ENCODE measurements at regions not wholly inside any gene's neighbourhood (a gene's known extent, or its start where the extent isn't known, plus 50 kb on each side); places are given as distances from the start of the nearest gene placed in this dataset.
A peak's percentile ranks its signal among the peaks of the same experiment; 100 is the strongest.
"Not testable (repeated sequence)": the region's sequence is repeated elsewhere in the genome, so short reads cannot be mapped to it uniquely, and the experiment has no call there.

DNA sequence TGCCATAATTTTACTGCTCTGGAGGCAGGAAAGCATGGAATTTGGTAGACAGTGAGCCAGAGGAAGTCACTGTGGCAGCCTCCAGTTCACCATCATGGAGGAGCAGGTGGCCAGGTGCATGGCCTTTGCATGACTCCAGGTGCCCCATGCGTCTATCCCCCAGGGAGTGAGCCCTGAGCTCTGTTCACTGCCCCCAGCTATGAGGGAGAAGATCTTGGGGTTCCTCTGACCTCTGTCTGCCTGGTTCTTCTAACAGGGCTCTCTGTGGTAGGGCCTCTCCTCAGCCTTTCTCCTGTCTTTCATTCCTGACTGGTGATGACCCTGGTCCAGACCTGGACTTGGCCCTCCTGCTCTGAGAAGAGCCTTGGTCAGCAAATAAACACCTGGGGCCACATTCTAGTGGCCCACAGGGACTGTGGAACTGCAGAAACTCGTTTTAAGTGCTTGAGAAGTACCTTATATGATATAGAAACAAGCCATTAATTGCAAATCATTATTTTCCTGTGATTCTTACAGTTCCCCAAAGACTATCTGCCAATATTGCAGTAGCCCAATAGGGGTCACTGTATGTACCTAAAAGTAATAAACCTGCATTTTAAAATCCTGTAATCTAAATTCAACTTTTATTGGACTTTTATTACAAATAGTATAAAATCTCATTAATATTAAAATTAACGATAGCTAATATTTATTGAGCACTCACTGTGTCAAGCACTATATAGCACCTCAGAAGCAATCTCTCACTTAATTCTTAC is 120.0 kb upstream of the SYT13 start:
- H3K4me3 ChIP-seq (ENCODE audit: low read depth in 1 of 3, low read length in 3 of 3), result no peak overlapping the region
- no peaks in the 10 kb centered on the region for H3K27me3 ChIP-seq (ENCODE audit: control insufficient read depth in 4 of 4, insufficient read depth in 4 of 4, low read length in 3 of 4)
- H3K9ac ChIP-seq (ENCODE audit: low read depth in 1 of 2, low read length in 2 of 2), result no peak overlapping the region
- 56% methylated on average over 3 of the region's 3 CpGs for WGBS
- no peak for DNase-seq (ENCODE audit: low spot score)
- no peaks in the 10 kb centered on the region for H3K9me3 ChIP-seq (ENCODE audit: control insufficient read depth in 4 of 4, low read length in 3 of 4)
- no peaks in the 10 kb centered on the region for H3K36me3 ChIP-seq (ENCODE audit: control insufficient read depth in 4 of 4, insufficient read depth in 3 of 4, low read depth in 1 of 4, low read length in 3 of 4)
- TF ChIP-seq JUND (IDR thresholded peaks at IDR 0.05) (no peak), GABPA (IDR thresholded peaks at IDR 0.05 in 1 of 2, conservative IDR thresholded peaks at IDR 0.05 in 1 of 2) (no peak), RXRA (IDR thresholded peaks at IDR 0.05) (no peak), RAD21 (IDR thresholded peaks at IDR 0.05) (peak; percentile 68 to 69), HNF4G (IDR thresholded peaks at IDR 0.05) (no peak), SP1 (IDR thresholded peaks at IDR 0.05) (no peak), TAF1 (conservative IDR thresholded peaks at IDR 0.05) (no peak), HNF4A (conservative IDR thresholded peaks at IDR 0.05) (peak in 1 of 2 donors; percentile 18), NR2F2 (IDR thresholded peaks at IDR 0.05) (no peak), YY1 (IDR thresholded peaks at IDR 0.05) (no peak), FOXA2 (IDR thresholded peaks at IDR 0.05) (no peak), EGR1 (IDR thresholded peaks at IDR 0.05; ENCODE audit: low read depth in 2 of 2) (no peak), FOXA1 (IDR thresholded peaks at IDR 0.05) (no peak)
- TF ChIP-seq, protein P1, sequence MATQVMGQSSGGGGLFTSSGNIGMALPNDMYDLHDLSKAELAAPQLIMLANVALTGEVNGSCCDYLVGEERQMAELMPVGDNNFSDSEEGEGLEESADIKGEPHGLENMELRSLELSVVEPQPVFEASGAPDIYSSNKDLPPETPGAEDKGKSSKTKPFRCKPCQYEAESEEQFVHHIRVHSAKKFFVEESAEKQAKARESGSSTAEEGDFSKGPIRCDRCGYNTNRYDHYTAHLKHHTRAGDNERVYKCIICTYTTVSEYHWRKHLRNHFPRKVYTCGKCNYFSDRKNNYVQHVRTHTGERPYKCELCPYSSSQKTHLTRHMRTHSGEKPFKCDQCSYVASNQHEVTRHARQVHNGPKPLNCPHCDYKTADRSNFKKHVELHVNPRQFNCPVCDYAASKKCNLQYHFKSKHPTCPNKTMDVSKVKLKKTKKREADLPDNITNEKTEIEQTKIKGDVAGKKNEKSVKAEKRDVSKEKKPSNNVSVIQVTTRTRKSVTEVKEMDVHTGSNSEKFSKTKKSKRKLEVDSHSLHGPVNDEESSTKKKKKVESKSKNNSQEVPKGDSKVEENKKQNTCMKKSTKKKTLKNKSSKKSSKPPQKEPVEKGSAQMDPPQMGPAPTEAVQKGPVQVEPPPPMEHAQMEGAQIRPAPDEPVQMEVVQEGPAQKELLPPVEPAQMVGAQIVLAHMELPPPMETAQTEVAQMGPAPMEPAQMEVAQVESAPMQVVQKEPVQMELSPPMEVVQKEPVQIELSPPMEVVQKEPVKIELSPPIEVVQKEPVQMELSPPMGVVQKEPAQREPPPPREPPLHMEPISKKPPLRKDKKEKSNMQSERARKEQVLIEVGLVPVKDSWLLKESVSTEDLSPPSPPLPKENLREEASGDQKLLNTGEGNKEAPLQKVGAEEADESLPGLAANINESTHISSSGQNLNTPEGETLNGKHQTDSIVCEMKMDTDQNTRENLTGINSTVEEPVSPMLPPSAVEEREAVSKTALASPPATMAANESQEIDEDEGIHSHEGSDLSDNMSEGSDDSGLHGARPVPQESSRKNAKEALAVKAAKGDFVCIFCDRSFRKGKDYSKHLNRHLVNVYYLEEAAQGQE (IDR thresholded peaks at IDR 0.05), result no peak
- TF ChIP-seq, protein P2, sequence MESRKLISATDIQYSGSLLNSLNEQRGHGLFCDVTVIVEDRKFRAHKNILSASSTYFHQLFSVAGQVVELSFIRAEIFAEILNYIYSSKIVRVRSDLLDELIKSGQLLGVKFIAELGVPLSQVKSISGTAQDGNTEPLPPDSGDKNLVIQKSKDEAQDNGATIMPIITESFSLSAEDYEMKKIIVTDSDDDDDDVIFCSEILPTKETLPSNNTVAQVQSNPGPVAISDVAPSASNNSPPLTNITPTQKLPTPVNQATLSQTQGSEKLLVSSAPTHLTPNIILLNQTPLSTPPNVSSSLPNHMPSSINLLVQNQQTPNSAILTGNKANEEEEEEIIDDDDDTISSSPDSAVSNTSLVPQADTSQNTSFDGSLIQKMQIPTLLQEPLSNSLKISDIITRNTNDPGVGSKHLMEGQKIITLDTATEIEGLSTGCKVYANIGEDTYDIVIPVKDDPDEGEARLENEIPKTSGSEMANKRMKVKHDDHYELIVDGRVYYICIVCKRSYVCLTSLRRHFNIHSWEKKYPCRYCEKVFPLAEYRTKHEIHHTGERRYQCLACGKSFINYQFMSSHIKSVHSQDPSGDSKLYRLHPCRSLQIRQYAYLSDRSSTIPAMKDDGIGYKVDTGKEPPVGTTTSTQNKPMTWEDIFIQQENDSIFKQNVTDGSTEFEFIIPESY (IDR thresholded peaks at IDR 0.05), result no peak
- TF ChIP-seq, protein P3, sequence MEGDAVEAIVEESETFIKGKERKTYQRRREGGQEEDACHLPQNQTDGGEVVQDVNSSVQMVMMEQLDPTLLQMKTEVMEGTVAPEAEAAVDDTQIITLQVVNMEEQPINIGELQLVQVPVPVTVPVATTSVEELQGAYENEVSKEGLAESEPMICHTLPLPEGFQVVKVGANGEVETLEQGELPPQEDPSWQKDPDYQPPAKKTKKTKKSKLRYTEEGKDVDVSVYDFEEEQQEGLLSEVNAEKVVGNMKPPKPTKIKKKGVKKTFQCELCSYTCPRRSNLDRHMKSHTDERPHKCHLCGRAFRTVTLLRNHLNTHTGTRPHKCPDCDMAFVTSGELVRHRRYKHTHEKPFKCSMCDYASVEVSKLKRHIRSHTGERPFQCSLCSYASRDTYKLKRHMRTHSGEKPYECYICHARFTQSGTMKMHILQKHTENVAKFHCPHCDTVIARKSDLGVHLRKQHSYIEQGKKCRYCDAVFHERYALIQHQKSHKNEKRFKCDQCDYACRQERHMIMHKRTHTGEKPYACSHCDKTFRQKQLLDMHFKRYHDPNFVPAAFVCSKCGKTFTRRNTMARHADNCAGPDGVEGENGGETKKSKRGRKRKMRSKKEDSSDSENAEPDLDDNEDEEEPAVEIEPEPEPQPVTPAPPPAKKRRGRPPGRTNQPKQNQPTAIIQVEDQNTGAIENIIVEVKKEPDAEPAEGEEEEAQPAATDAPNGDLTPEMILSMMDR (IDR thresholded peaks at IDR 0.05; ENCODE audit: low read depth, low read length, missing input control), result peak; percentile 44
- TF ChIP-seq, protein P4, sequence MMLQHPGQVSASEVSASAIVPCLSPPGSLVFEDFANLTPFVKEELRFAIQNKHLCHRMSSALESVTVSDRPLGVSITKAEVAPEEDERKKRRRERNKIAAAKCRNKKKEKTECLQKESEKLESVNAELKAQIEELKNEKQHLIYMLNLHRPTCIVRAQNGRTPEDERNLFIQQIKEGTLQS (IDR thresholded peaks at IDR 0.05), result no peak
- TF ChIP-seq, protein P5, sequence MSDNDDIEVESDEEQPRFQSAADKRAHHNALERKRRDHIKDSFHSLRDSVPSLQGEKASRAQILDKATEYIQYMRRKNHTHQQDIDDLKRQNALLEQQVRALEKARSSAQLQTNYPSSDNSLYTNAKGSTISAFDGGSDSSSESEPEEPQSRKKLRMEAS (IDR thresholded peaks at IDR 0.05), result no peak
- H3K27ac ChIP-seq (ENCODE audit: low read depth in 1 of 2, low read length in 2 of 2), result no peak overlapping the region
- peaks cover 0 to 5% (median 0%) of the 10 kb centered on the region in 4 donors for H3K4me1 ChIP-seq (ENCODE audit: control insufficient read depth in 4 of 4, insufficient read depth in 4 of 4, low read length in 3 of 4)

DNA sequence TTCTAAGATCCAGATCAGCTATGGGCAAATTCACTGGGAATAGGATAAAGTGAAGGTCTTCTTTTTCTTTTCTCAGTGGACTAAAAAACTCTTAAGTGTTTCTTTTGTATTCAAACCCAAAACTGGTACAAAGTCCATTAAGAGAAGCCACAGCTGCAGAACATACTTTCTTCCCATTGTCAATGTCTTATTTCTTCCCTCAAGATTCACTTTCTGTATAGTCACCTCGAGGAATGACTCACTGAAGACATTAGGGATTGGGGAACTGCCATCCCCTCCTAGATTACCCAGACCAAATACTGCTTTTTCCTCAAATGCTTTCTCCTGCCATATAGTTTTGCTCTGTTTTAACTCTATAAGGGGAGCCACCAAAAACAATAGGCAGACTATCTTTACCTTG is 117.4 kb upstream of the SYT13 start:
- not testable (repeated sequence) for H3K9me3 ChIP-seq (ENCODE audit: control insufficient read depth in 4 of 4, low read length in 3 of 4); H3K4me1 ChIP-seq (ENCODE audit: control insufficient read depth in 4 of 4, insufficient read depth in 4 of 4, low read length in 3 of 4); H3K36me3 ChIP-seq (ENCODE audit: control insufficient read depth in 4 of 4, insufficient read depth in 3 of 4, low read depth in 1 of 4, low read length in 3 of 4); H3K27ac ChIP-seq (ENCODE audit: low read depth in 1 of 2, low read length in 2 of 2); H3K9ac ChIP-seq (ENCODE audit: low read depth in 1 of 2, low read length in 2 of 2); H3K4me3 ChIP-seq (ENCODE audit: low read depth in 1 of 3, low read length in 3 of 3); H3K27me3 ChIP-seq (ENCODE audit: control insufficient read depth in 4 of 4, insufficient read depth in 4 of 4, low read length in 3 of 4); DNase-seq (ENCODE audit: low spot score)
- 69% methylated on average over 1 of the region's 1 CpG for WGBS

All from liver (tissue), 8 donors.